C4-2B (cell line): ENCODE measurements at regions not wholly inside any gene's neighbourhood (a gene's known extent, or its start where the extent isn't known, plus 50 kb on each side); places are given as distances from the start of the nearest gene placed in this dataset.

Experiments
- H3K27ac ChIP-seq: fragments of 450-650 bp; 2 replicates; pipeline ENCODE4 v1.5.1; 2017
- CTCF ChIP-seq: fragments of 450-650 bp; conservative IDR thresholded peaks from 2 replicates; pipeline ENCODE4 v1.5.1; 2017; ENCODE audit warnings: mild to moderate bottlenecking
- ZFX ChIP-seq: fragments of 450-650 bp; IDR thresholded peaks from 2 replicates; pipeline ENCODE4 v1.6.1; 2017

DNA sequence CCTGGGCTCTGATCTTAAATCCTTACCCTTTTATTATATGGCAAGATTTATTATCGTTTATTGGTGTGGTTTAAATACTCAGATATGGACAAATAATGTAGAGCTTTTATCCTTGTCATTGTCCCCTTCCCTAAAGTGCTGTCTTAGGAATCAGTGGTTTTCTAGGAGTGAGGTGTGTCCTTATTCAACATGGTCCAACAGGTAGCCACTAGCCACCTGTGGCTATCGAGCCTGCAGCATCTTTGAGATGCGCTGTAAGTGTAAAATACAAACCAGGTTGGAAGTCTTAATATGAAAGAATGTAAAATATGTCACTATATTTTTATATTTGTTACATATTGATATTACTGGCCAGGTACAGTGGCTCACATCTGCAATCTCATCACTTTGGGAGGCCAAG, 82.4 kb upstream of the BASP1 start:
- TF ChIP-seq CTCF (no peak), ZFX (no peak)
- H3K27ac ChIP-seq = no peak overlapping the region

DNA sequence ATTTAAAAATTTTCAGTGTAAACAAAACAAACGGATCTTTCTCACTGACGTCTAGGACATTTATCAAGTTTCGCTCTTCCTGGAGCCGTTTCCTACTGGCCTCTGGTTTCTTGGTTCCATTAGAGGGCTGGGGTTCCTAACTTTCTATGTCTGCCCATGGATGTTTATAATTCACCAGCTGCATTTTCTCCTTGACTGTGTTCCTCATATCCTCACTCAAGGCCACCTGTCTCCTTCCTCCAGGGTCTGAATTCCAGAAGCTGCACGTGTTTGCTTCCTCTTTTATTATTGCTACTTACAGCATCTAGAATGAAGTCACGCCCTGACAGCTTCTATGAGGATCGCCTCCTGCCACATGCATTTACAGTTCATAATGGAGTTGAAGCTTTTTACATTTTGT, 74.1 kb upstream of the BASP1 start:
- TF ChIP-seq CTCF (no peak), ZFX (no peak)

GRCh38 chr5:17146280-17146841, 71.1 kb upstream of the BASP1 start:
- no peak overlapping the region for H3K27ac ChIP-seq
- TF ChIP-seq ZFX = no peak
- TF ChIP-seq CTCF = no peak

More for the DNA sequence above, 74.1 kb upstream of the BASP1 start:
- H3K27ac ChIP-seq = no peak overlapping the region

DNA sequence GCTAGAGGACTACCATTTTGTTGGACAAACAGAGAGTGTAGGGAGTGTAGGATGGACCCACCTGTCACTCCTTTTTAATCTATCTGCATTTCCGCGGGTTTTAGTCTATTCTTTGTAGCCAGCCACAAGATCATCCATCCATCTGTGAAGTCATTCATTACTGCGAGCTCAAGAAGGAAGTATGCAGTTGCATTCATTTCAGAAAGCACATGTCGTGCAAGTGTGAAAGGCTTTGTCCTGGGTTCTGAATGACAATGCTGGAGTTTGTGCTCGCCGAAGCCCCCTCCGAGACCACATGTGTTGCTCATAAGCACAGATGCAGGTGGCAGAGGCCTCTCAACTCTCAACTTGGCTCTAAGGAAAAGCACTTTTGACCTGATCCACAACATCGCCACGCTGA, 70.3 kb upstream of the BASP1 start:
- TF ChIP-seq ZFX (no peak), CTCF (no peak)
- H3K27ac ChIP-seq = no peak overlapping the region

GRCh38 chr5:17147617-17148016, 69.8 kb upstream of the BASP1 start:
- no peak overlapping the region for H3K27ac ChIP-seq
- TF ChIP-seq ZFX (no peak), CTCF (no peak)

DNA sequence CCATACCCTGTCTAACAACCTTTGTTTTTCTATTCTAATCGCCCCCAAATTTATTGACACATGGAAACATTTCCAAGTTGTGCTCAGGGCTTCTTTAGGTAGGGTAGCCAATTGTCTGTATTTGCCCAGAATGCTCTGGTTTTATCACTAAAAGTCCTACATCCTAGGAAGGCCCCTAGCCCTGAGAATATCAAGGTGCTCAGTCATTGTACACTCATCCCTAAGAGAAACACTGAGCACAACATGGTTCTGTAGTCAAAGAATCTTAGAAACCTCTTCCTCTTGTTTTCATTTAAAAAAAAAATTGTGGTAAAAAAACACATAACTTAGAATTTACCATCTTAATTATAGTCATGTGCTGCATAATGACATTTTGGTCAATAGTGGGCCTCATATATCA, 69.0 kb upstream of the BASP1 start:
- no peak overlapping the region for H3K27ac ChIP-seq
- TF ChIP-seq ZFX = no peak
- TF ChIP-seq CTCF = no peak

DNA sequence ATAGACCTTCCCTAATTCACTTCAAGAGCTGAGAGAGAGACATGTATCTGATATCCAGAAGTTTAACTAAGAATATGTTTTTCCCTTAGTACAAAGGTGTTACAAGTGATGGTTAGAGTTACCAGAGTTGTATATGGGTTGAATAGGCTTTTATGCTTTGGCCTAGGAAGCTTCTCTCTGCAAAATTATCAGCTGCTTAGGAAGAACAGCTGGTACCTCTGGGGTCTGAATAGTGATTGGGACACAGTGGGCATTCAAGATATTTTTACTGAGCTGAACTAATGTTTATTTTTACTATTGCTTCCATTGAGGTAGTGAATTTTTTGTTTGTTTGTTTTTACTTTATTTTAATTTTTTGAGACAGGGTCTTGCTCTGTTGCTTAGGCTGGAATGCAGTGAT, 67.6 kb upstream of the BASP1 start:
- no peak overlapping the region for H3K27ac ChIP-seq
- TF ChIP-seq ZFX = no peak

DNA sequence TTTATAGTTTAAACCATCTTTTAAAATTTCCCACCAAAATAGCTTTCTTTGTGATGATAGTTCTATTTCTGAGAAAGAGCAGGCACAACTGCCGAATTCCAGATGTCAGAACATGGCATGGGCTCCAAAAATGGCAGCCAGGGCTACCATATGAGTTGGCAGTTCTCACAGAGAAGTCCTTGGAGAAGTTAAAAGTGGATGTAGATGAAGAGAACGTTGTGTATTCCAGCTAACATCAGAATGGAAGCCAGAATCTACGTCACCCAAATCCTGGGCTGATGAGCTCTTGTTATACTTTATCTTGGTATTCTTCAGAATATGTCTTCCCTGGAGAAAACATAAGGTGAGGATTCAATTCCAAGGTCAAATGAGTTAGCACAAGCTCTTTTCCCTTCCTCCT, 66.9 kb upstream of the BASP1 start:
- no peak overlapping the region for H3K27ac ChIP-seq
- TF ChIP-seq CTCF (no peak), ZFX (no peak)
